ENCODE measurements at regions not wholly inside any gene's neighbourhood (a gene's known extent, or its start where the extent isn't known, plus 50 kb on each side); places are given as distances from the start of the nearest gene placed in this dataset.

DNA sequence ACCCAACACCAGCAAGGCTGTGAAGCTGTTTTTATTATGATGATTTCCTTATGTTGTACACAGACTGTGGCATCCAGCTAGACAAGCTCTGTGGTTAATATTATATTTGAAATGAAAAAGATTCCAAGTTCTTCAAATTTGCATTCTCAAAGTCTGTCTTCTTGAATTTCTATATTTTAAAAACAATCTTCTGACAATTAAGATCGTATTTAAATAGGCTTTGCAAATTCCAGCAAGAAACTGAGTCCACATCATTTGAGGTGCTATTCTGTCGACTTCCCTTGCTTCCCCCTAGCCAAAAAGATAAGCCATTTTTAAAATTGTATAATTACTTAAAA lies 73.1 kb upstream of the TOMM7 start:
- H3K4me1 Mint-ChIP-seq (ENCODE audit: low read depth) = no peaks in the 10 kb centered on the region
- no peaks in the 10 kb centered on the region for H3K36me3 Mint-ChIP-seq (ENCODE audit: low read depth)
- peaks cover 5% of the 10 kb centered on the region for H3K27me3 Mint-ChIP-seq
- no peaks in the 10 kb centered on the region for H3K9me3 Mint-ChIP-seq
- intact Hi-C loops (cut with micrococcal nuclease) = no loop called here
- no peak overlapping the region for H3K27ac Mint-ChIP-seq
- H3K4me3 Mint-ChIP-seq = no peak overlapping the region

- Mint-ChIP-seq H3K36me3 (ENCODE audit: low read depth) (no peaks in the 10 kb centered on the region), H3K27ac (no peak overlapping the region), H3K4me3 (no peak overlapping the region)
Measured at GRCh38 chr7:22895140-22895827, 72.6 kb upstream of the TOMM7 start.

GRCh38 chr7:22894546-22894945 lies 71.9 kb upstream of the TOMM7 start:
- Mint-ChIP-seq H3K27me3 (peaks cover 5% of the 10 kb centered on the region), H3K4me3 (no peak overlapping the region), H3K4me1 (ENCODE audit: low read depth) (no peaks in the 10 kb centered on the region), H3K27ac (no peak overlapping the region), H3K9me3 (no peaks in the 10 kb centered on the region), H3K36me3 (ENCODE audit: low read depth) (no peaks in the 10 kb centered on the region)
- intact Hi-C loops (cut with micrococcal nuclease) = no loop called here

More at GRCh38 chr7:22895140-22895827, 72.6 kb upstream of the TOMM7 start:
- no peaks in the 10 kb centered on the region for H3K9me3 Mint-ChIP-seq
- H3K27me3 Mint-ChIP-seq = peaks cover 5% of the 10 kb centered on the region
- H3K4me1 Mint-ChIP-seq (ENCODE audit: low read depth) = no peaks in the 10 kb centered on the region
- intact Hi-C loops (cut with micrococcal nuclease) = no loop called here

GRCh38 chr7:22890773-22891172 lies 68.1 kb upstream of the TOMM7 start:
- Mint-ChIP-seq H3K27me3 (peaks cover 5% of the 10 kb centered on the region), H3K4me1 (ENCODE audit: low read depth) (no peaks in the 10 kb centered on the region), H3K36me3 (ENCODE audit: low read depth) (no peaks in the 10 kb centered on the region), H3K27ac (no peak overlapping the region), H3K4me3 (no peak overlapping the region), H3K9me3 (no peaks in the 10 kb centered on the region)
- intact Hi-C loops (cut with micrococcal nuclease) = no loop called here

- Mint-ChIP-seq H3K36me3 (ENCODE audit: low read depth) (no peaks in the 10 kb centered on the region), H3K9me3 (no peaks in the 10 kb centered on the region), H3K4me1 (ENCODE audit: low read depth) (peaks cover 7% of the 10 kb centered on the region), H3K27ac (no peak overlapping the region), H3K4me3 (no peak overlapping the region), H3K27me3 (no peaks in the 10 kb centered on the region)
- intact Hi-C loops (cut with micrococcal nuclease) = no loop called here
Measured at GRCh38 chr7:22885797-22886261, 63.2 kb upstream of the TOMM7 start.

DNA sequence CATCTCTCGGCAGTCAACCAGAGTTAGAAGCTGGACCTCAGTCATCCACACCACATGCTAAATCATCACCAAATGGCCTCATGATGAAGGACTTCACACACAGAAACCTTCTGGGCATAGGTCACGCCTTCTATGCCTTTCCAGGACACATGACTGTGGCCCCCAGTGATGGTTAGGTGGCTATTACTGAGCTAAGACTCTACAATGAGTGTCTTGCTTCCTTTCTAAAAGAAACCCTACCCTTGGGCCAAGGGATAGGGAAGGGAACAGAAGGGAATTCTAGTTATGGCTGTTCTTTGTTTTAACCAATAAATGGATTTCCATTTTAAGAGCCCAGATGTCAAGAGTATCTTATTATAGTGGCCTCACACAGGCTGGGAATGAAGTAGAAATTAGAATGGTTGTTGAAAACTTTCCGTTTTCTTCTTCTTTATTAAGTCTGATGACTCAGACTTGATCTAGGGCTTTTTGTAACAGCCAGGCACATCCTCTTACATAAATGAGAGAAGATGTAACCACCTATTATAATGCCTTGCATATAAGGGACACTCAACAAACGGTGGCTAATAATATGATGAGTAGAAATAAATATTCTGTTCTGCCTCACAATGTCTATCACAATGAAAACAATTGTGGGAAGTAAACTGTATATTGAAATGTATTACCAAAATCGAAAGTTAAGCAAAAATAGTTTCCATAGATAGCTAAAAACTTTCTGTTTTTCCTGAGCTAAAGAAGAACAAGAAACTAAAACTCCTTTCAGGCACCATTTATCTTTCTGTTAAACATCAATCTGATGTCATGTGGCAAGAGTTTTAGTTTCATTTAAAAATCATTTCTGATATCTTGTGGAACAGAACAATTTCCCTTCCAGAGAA lies 62.5 kb upstream of the TOMM7 start:
- no peaks in the 10 kb centered on the region for H3K27me3 Mint-ChIP-seq
- no peaks in the 10 kb centered on the region for H3K36me3 Mint-ChIP-seq (ENCODE audit: low read depth)
- H3K9me3 Mint-ChIP-seq = no peaks in the 10 kb centered on the region
- H3K4me1 Mint-ChIP-seq (ENCODE audit: low read depth) = peaks cover 7% of the 10 kb centered on the region
- H3K27ac Mint-ChIP-seq = no peak overlapping the region
- intact Hi-C loops (cut with micrococcal nuclease) = no loop called here
- no peak overlapping the region for H3K4me3 Mint-ChIP-seq

- Mint-ChIP-seq H3K4me3 (no peak overlapping the region), H3K36me3 (ENCODE audit: low read depth) (no peaks in the 10 kb centered on the region), H3K4me1 (ENCODE audit: low read depth) (peaks cover 13% of the 10 kb centered on the region), H3K9me3 (peaks cover 9% of the 10 kb centered on the region), H3K27me3 (no peaks in the 10 kb centered on the region), H3K27ac (no peak overlapping the region)
- intact Hi-C loops (cut with micrococcal nuclease) = no loop called here
Measured at GRCh38 chr7:22882106-22882505, 59.5 kb upstream of the TOMM7 start.

- peaks cover 13% of the 10 kb centered on the region for H3K4me1 Mint-ChIP-seq (ENCODE audit: low read depth)
- H3K4me3 Mint-ChIP-seq = no peak overlapping the region
- no peaks in the 10 kb centered on the region for H3K36me3 Mint-ChIP-seq (ENCODE audit: low read depth)
- no peaks in the 10 kb centered on the region for H3K27me3 Mint-ChIP-seq
- intact Hi-C loops (cut with micrococcal nuclease) = no loop called here
- peak overlapping the region; percentile 23 for H3K27ac Mint-ChIP-seq
- peaks cover 9% of the 10 kb centered on the region for H3K9me3 Mint-ChIP-seq
Measured at GRCh38 chr7:22879709-22880306, 57.2 kb upstream of the TOMM7 start.

GRCh38 chr7:22879280-22879679 lies 56.6 kb upstream of the TOMM7 start:
- H3K27me3 Mint-ChIP-seq = no peaks in the 10 kb centered on the region
- intact Hi-C loops (cut with micrococcal nuclease) = no loop called here
- no peaks in the 10 kb centered on the region for H3K36me3 Mint-ChIP-seq (ENCODE audit: low read depth)
- H3K27ac Mint-ChIP-seq = peak overlapping the region; percentile 23
- H3K9me3 Mint-ChIP-seq = peaks cover 9% of the 10 kb centered on the region
- peaks cover 13% of the 10 kb centered on the region for H3K4me1 Mint-ChIP-seq (ENCODE audit: low read depth)
- H3K4me3 Mint-ChIP-seq = no peak overlapping the region

DNA sequence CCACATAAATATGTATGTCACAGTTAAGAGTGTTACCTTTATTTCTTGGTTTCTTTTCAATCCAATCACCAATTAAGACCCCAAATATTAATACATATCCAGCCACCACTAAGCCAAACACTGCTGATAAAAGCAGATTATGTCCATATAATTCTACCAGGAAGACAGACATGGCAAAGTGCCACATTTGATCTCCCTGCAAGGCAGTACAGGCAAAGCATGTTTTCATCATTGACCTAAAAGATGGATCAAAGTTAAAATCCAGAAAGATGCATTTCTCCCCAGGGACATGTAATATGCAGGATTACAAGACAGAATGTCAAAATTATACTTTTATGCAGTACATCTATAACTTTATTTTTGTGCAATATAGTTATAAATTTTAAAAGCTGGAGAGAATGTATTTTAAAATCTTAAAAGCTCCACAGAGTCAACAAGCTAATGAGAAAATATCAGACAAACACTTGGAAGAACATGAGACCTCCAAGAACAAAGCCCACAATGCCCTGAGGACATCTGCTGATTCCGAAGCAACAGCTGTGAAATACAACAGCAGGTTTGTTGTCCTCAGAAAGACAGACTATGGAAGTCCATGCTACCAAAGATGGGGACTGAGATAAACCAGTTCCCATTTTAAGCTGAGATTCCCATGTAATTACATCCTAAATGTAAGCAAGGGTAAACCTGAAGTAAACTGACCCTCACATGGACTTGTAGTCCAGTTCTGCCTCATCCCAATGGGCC lies 54.5 kb upstream of the TOMM7 start:
- no peak overlapping the region for H3K27ac Mint-ChIP-seq
- H3K9me3 Mint-ChIP-seq = peaks cover 9% of the 10 kb centered on the region
- H3K4me3 Mint-ChIP-seq = no peak overlapping the region
- peaks cover 22% of the 10 kb centered on the region for H3K4me1 Mint-ChIP-seq (ENCODE audit: low read depth)
- H3K27me3 Mint-ChIP-seq = no peaks in the 10 kb centered on the region
- intact Hi-C loops (cut with micrococcal nuclease) = no loop called here
- no peaks in the 10 kb centered on the region for H3K36me3 Mint-ChIP-seq (ENCODE audit: low read depth)

DNA sequence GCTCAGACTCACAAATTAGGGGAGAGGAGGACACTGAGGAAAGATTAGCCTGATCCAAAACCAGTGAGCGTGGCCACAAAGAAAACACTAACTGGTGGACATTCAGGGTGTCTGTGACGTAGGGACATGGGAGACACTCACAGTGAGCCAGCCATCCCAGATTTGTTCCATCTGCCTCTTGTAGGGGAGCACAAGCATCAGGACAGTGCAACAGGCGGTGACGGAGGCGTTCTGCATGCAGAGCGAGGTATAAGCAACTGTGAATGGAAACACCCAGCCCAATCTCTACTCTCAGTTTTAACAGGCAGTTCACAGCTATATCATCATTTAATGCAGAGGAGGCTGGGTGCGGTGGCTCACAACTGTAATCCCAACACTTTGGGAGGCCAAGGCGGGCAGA lies 52.8 kb upstream of the TOMM7 start:
- peaks cover 9% of the 10 kb centered on the region for H3K9me3 Mint-ChIP-seq
- H3K36me3 Mint-ChIP-seq (ENCODE audit: low read depth) = no peaks in the 10 kb centered on the region
- H3K4me3 Mint-ChIP-seq = no peak overlapping the region
- intact Hi-C loops (cut with micrococcal nuclease) = no loop called here
- H3K27me3 Mint-ChIP-seq = no peaks in the 10 kb centered on the region
- no peak overlapping the region for H3K27ac Mint-ChIP-seq
- H3K4me1 Mint-ChIP-seq (ENCODE audit: low read depth) = peaks cover 21% of the 10 kb centered on the region

DNA sequence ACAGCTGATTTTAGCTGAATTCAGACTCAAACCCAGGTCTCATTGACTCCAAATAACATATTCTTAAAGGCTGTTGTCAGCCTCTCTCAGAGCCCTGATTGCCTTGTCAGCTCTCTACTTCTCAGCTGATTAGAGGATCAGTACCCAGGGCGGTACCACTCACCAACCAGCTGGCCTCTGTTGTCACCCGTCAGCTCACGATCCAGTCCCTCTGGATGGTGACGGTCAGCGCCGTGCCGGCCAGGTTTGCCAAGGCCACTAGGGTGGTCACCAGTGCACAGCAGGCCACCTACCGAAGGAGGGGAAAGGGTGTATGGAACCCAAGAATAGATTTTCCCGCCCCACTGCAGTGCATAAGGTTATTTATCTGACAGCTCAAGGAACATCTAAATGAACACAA lies 52.3 kb upstream of the TOMM7 start:
- H3K36me3 Mint-ChIP-seq (ENCODE audit: low read depth) = no peaks in the 10 kb centered on the region
- intact Hi-C loops (cut with micrococcal nuclease) = no loop called here
- H3K4me3 Mint-ChIP-seq = no peak overlapping the region
- H3K4me1 Mint-ChIP-seq (ENCODE audit: low read depth) = peaks cover 27% of the 10 kb centered on the region
- H3K27me3 Mint-ChIP-seq = no peaks in the 10 kb centered on the region
- no peak overlapping the region for H3K27ac Mint-ChIP-seq
- peaks cover 9% of the 10 kb centered on the region for H3K9me3 Mint-ChIP-seq
